ENCODE measurements at regions not wholly inside any gene's neighbourhood (a gene's known extent, or its start where the extent isn't known, plus 50 kb on each side); places are given as distances from the start of the nearest gene placed in this dataset.

- no peak for TF ChIP-seq POLR2A (IDR thresholded peaks at IDR 0.05; ENCODE audit: low read depth, low read length)
- TF ChIP-seq POLR2AphosphoS5 (IDR thresholded peaks at IDR 0.05; ENCODE audit: low read depth, low read length), result no peak
- TF ChIP-seq TAF1 (IDR thresholded peaks at IDR 0.05; ENCODE audit: low read depth, low read length), result no peak
Measured at GRCh38 chr11:45371251-45372115, 85.3 kb upstream of the SYT13 start.
